Tibial nerve (tissue), 4 donors: ENCODE measurements at regions not wholly inside any gene's neighbourhood (a gene's known extent, or its start where the extent isn't known, plus 50 kb on each side); places are given as distances from the start of the nearest gene placed in this dataset.

Source experiments
- DNase-seq, 2 donors: peaks; one replicate each; pipeline ENCODE4 v3.0.0-alpha.2; 2019; ENCODE audit warnings: low spot score in 2 of 2
- H3K27ac ChIP-seq, 4 donors: fragments of 200-600 bp; sonication (generic) in 3 of 4; one replicate each; pipeline ENCODE4 v1.5.1; 2017 to 2019; ENCODE audit warnings: mild to moderate bottlenecking in 1 of 4
- H3K27me3 ChIP-seq, 2 donors: fragments of 200-600 bp; sonication (generic) in 1 of 2; one replicate each; pipeline versions ENCODE4 v1.5.1 to v1.6.0; 2017 to 2019
- H3K36me3 ChIP-seq, 3 donors: fragments of 200-600 bp; sonication (generic); one replicate each; pipeline ENCODE4 v1.5.1; 2018 to 2019
- H3K4me1 ChIP-seq, 4 donors: fragments of 200-600 bp; sonication (generic) in 3 of 4; one replicate each; pipeline ENCODE4 v1.5.1; 2017 to 2019
- H3K4me3 ChIP-seq, 4 donors: fragments of 200-600 bp; sonication (generic) in 3 of 4; one replicate each; pipeline ENCODE4 v1.5.1; 2017 to 2019; ENCODE audit warnings: mild to moderate bottlenecking in 1 of 4, moderate library complexity in 1 of 4
- H3K9me3 ChIP-seq, 4 donors: fragments of 200-600 bp; sonication (generic) in 3 of 4; one replicate each; pipeline ENCODE4 v1.5.1; 2017 to 2019
- EP300 ChIP-seq, 2 donors: sonication (generic); formaldehyde crosslinking; IDR thresholded peaks; one replicate each; pipeline ENCODE4 v1.6.1; 2017; ENCODE audit warnings: antibody characterized with exemption in 2 of 2, mild to moderate bottlenecking in 1 of 2
- POLR2A ChIP-seq, 2 donors: fragments of 450-650 bp; IDR thresholded peaks; one replicate each; pipeline ENCODE4 v1.6.1; 2017; ENCODE audit warnings: antibody characterized with exemption in 2 of 2, mild to moderate bottlenecking in 2 of 2, moderate library complexity in 2 of 2
- WGBS, 2 donors: methylation state at CpG; one replicate each; pipeline ENCODE4 v1.1.5; 2018; 5-methylcytosine and 5-hydroxymethylcytosine counted together
- TF ChIP-seq, protein P1 (sequence below), 5 experiments: fragments of 200-600 bp in 3 of 5; fragments of 450-650 bp in 2 of 5; sonication (generic) in 3 of 5; IDR thresholded peaks; one replicate each; pipeline ENCODE4 v1.5.1; 2016 to 2019; ENCODE audit warnings: antibody characterized with exemption in 5 of 5, mild to moderate bottlenecking in 3 of 5, moderate library complexity in 2 of 5

DNA sequence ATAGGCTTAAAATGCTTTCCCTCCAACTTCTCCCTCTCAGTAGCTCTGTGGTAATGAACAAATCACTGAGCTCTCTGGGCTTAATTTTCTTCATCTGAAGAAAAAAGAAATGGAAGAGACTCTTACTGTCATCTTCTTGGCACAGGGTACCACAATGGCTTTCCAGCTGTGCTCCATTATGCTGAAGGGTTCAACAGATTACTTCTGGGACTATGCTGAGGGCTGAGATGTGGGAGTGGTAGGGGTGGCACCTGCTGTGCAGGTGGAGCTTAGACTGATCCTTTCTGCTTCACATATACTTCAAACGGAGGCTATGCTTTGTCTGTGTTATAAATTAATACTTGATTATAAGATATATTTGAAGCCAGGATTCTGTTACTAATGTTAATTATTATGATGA, 840.2 kb upstream of the C9orf72 start:
- WGBS, 2 donors, result 44 to 67% methylated on average over 1 of the region's 1 CpG
- DNase-seq, result no peak
- Histone ChIP-seq H3K36me3 (no peaks in the 10 kb centered on the region), H3K27ac (no peak overlapping the region), H3K4me1 (no peaks in the 10 kb centered on the region), H3K9me3 (no peaks in the 10 kb centered on the region), H3K4me3 (no peak overlapping the region), H3K27me3 (no peaks in the 10 kb centered on the region)
- TF ChIP-seq EP300 (IDR thresholded peaks at IDR 0.05) (no peak), POLR2A (IDR thresholded peaks at IDR 0.05) (no peak)
- TF ChIP-seq, protein P1, sequence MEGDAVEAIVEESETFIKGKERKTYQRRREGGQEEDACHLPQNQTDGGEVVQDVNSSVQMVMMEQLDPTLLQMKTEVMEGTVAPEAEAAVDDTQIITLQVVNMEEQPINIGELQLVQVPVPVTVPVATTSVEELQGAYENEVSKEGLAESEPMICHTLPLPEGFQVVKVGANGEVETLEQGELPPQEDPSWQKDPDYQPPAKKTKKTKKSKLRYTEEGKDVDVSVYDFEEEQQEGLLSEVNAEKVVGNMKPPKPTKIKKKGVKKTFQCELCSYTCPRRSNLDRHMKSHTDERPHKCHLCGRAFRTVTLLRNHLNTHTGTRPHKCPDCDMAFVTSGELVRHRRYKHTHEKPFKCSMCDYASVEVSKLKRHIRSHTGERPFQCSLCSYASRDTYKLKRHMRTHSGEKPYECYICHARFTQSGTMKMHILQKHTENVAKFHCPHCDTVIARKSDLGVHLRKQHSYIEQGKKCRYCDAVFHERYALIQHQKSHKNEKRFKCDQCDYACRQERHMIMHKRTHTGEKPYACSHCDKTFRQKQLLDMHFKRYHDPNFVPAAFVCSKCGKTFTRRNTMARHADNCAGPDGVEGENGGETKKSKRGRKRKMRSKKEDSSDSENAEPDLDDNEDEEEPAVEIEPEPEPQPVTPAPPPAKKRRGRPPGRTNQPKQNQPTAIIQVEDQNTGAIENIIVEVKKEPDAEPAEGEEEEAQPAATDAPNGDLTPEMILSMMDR (IDR thresholded peaks at IDR 0.05), result no peak

DNA sequence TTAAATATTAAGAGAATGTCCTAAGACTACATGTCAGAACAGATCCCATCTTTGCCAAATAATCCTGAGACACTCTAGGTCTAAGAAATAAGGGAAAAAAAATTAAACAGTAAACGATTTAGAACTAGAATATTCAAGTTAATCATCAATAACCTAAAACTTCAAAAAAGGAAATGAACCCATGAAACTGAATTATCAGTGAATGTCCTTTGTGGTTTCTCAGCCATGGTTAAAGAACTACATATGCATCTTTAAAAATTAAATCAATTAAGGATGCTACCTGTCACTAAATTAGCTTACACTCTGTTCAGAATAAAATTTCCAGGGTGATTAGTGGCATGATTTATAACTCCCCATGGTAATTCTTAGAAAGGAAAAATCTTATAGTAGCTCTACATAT, 850.0 kb upstream of the C9orf72 start:
- H3K27ac ChIP-seq, result no peak overlapping the region
- H3K36me3 ChIP-seq, result no peaks in the 10 kb centered on the region
- H3K9me3 ChIP-seq, result no peaks in the 10 kb centered on the region
- 21 to 33% methylated on average over 1 of the region's 1 CpG for WGBS, 2 donors
- TF ChIP-seq, protein P1 (IDR thresholded peaks at IDR 0.05), result no peak
- no peak for TF ChIP-seq EP300 (IDR thresholded peaks at IDR 0.05)
- TF ChIP-seq POLR2A (IDR thresholded peaks at IDR 0.05), result no peak
- DNase-seq, result no peak
- H3K4me1 ChIP-seq, result no peaks in the 10 kb centered on the region
- no peak overlapping the region for H3K4me3 ChIP-seq
- no peaks in the 10 kb centered on the region for H3K27me3 ChIP-seq

DNA sequence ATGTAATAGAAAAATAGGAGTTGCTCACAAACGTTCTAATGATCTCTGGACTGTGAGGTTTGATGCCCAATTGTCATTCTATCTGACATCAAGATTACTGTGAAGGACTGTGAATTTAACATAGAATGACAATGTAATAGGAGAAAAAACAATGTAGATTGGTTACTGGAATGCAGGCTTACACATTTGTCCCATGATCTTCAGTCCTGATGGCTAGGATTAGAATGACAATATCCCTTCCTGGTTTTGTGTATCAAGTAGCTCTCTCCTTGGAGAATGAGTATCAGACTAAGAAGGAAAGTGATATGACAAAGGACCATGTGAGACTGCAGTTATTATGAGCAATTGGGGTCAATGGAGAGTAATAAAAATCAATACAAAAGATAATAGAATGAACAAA, 862.2 kb upstream of the C9orf72 start:
- H3K4me3 ChIP-seq, result no peak overlapping the region
- no peak overlapping the region for H3K27ac ChIP-seq
- no peak for TF ChIP-seq EP300 (IDR thresholded peaks at IDR 0.05)
- H3K4me1 ChIP-seq, result no peaks in the 10 kb centered on the region
- no peak for DNase-seq
- WGBS, 2 donors, result 58 to 63% methylated on average over 1 of the region's 1 CpG
- no peaks in the 10 kb centered on the region for H3K36me3 ChIP-seq
- H3K27me3 ChIP-seq, result no peaks in the 10 kb centered on the region
- H3K9me3 ChIP-seq, result no peaks in the 10 kb centered on the region

DNA sequence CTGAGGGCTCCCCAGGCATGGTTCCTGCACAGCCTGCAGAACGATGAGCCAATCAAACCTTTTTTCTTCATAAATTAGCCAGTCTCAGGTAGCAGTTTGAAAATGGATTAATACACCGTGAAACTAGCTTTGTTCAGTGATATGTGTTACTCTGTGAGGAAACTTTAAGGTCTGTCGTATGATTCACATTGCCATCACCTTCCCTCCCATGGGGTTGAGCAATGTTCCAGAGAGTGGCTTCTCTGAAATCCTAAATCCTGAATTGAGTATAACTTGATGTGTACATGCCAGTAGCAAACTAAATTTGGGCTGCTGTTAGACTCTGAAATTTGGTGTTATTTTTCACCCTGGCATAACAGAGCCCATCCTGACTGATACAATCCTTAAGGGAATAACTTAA, 866.4 kb upstream of the C9orf72 start:
- WGBS, 2 donors, result 87 to 90% methylated on average over 3 of the region's 3 CpGs
- Histone ChIP-seq H3K4me1 (no peaks in the 10 kb centered on the region), H3K36me3 (no peaks in the 10 kb centered on the region), H3K27me3 (no peaks in the 10 kb centered on the region), H3K4me3 (no peak overlapping the region), H3K9me3 (peaks cover 0 to 17% (median 0%) of the 10 kb centered on the region in 4 donors), H3K27ac (no peak overlapping the region)
- DNase-seq, result no peak
- no peak for TF ChIP-seq POLR2A (IDR thresholded peaks at IDR 0.05)
- TF ChIP-seq, protein P1 (IDR thresholded peaks at IDR 0.05), result no peak
- TF ChIP-seq EP300 (IDR thresholded peaks at IDR 0.05), result no peak

DNA sequence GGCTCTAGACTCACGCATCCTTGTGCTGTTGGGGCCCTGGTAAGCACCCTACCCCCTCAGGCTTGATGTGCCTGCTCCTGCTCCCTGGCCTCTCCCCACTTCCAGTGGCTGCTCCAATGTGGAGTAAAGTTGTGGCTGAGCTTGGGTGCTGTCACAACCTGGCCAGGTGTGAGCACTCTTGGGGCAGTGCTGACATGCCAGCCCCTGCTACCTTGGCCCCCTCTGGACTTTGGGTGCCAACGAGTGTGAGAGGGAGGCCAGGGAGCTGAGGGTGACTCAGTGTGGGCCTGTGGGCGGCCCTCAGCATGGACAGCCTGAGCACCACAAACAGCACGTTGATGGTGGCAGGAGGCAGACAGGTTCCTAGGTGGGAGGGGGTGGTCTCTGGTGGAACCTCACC, 870.2 kb upstream of the C9orf72 start:
- no peaks in the 10 kb centered on the region for H3K4me1 ChIP-seq
- H3K27ac ChIP-seq, result no peak overlapping the region
- TF ChIP-seq POLR2A (IDR thresholded peaks at IDR 0.05) (no peak), EP300 (IDR thresholded peaks at IDR 0.05) (no peak)
- TF ChIP-seq, protein P1 (IDR thresholded peaks at IDR 0.05), result no peak
- DNase-seq, result no peak
- WGBS, 2 donors, result 90 to 100% methylated on average over 3 to 4 of the region's 4 CpGs
- H3K36me3 ChIP-seq, result no peaks in the 10 kb centered on the region
- no peak overlapping the region for H3K4me3 ChIP-seq
- no peaks in the 10 kb centered on the region for H3K27me3 ChIP-seq
- peaks cover 0 to 20% (median 0%) of the 10 kb centered on the region in 4 donors for H3K9me3 ChIP-seq

DNA sequence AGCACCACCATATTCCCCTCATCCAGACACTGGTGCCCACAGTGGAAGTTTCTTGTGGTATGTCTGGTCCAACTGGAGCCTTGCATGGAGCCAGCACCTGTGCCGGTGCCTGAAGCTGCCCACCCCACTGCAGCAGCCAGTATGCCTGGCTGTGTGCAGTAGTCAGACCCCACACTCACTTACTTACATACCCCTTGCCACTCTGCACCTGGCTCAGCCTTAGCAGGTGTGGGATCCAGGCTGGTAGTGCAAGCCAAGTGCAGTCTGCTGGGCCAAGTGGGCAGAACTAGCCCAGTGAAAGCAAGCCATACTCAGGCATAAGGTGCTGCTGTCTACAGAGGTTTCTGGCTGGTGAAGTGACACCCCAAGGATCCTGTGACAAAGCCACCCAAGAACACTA, 871.4 kb upstream of the C9orf72 start:
- TF ChIP-seq, protein P1 (IDR thresholded peaks at IDR 0.05), result no peak
- TF ChIP-seq POLR2A (IDR thresholded peaks at IDR 0.05) (no peak), EP300 (IDR thresholded peaks at IDR 0.05) (no peak)

More for the DNA sequence above, 871.4 kb upstream of the C9orf72 start:
- Histone ChIP-seq H3K4me3 (no peak overlapping the region), H3K4me1 (no peaks in the 10 kb centered on the region), H3K27ac (no peak overlapping the region), H3K9me3 (peaks cover 0 to 20% (median 0%) of the 10 kb centered on the region in 4 donors), H3K27me3 (peaks cover 0 to 2% of the 10 kb centered on the region in 2 donors), H3K36me3 (no peaks in the 10 kb centered on the region)
- 100% methylated on average over 1 of the region's 1 CpG for WGBS, 2 donors
- DNase-seq, result no peak
